GM12878 (cell line): ENCODE measurements at regions not wholly inside any gene's neighbourhood (a gene's known extent, or its start where the extent isn't known, plus 50 kb on each side); places are given as distances from the start of the nearest gene placed in this dataset.

ENCODE experiments used
- ATAC-seq: fragments of 200-7000 bp; cut with Tn5 transposase; 3 replicates; pipeline ENCODE4 v1.9.1; 2020; ENCODE audit warnings: mild to moderate bottlenecking, moderate library complexity
- BruUV-seq: library from RNA; stranded (reverse); fragments of 400-500 nt; replicated peaks from 2 replicates; lab custom pipeline; 2021; lab: Mats Ljungman, UMichigan
- CTCF ChIA-PET: fragments of 300-600 bp; sonication (Branson Sonifier 250); formaldehyde crosslinking; extraction: SDS; loops from one replicate; lab custom pipeline; 2021; ENCODE audit warnings: inconsistent platforms; lab: Yijun Ruan, JAX
- POLR2A ChIA-PET: fragments of 350-600 bp; formaldehyde crosslinking; extraction: SDS; loops from one replicate; lab custom pipeline; 2021; ENCODE audit warnings: inconsistent platforms; lab: Charles Lee
- RAD21 ChIA-PET: fragments of 300-600 bp; sonication (Branson Sonifier 250); formaldehyde crosslinking; loops from one replicate; lab custom pipeline; 2023; ENCODE audit warnings: antibody characterized with exemption; ENCODE audit not compliant: unreplicated experiment; lab: Charles Lee
- SMC1A ChIA-PET: fragments of 300-600 bp; sonication (Branson Sonifier 250); formaldehyde crosslinking; loops from one replicate; lab custom pipeline; 2023; ENCODE audit not compliant: unreplicated experiment, uncharacterized antibody; lab: Charles Lee
- DNase-seq: peaks from one replicate; pipeline ENCODE4 v3.0.0-alpha.2; 2011; ENCODE audit warnings: low read depth, low spot score
- FAIRE-seq: peaks from 3 replicates; lab custom pipeline; 2011; peaks lifted over from hg19 to GRCh38; lab: Jason Lieb, UNC
- H2AFZ ChIP-seq: 2 replicates; pipeline ENCODE4 v1.6.0; 2011; ENCODE audit warnings: low read depth, low read length, control low read depth; ENCODE audit not compliant: control insufficient read depth
- H3K27ac ChIP-seq: 2 replicates; pipeline ENCODE4 v1.5.1; 2011; ENCODE audit warnings: control low read depth; ENCODE audit not compliant: control insufficient read depth, insufficient read depth
- H3K27me3 ChIP-seq, 2 experiments: replicated peaks in 1 of 2; 2 replicates each; pipeline versions ENCODE4 v1.6.0 to v1.6.1; 2011; ENCODE audit warnings: low read length in 1 of 2; ENCODE audit not compliant: control insufficient read depth in 2 of 2, insufficient read depth in 2 of 2
- H3K36me3 ChIP-seq, 2 experiments: 2 replicates each; pipeline ENCODE4 v1.5.1; 2011; ENCODE audit warnings: low read length in 1 of 2; ENCODE audit not compliant: control insufficient read depth in 2 of 2, insufficient read depth in 2 of 2
- H3K4me1 ChIP-seq: 2 replicates; pipeline ENCODE4 v1.6.1; 2011; ENCODE audit warnings: mild to moderate bottlenecking, low read length, moderate library complexity, mixed read lengths; ENCODE audit not compliant: control insufficient read depth, insufficient read depth
- H3K4me2 ChIP-seq: 2 replicates; pipeline ENCODE4 v1.6.0; 2011; ENCODE audit warnings: control low read depth; ENCODE audit not compliant: control insufficient read depth, insufficient read depth
- H3K4me3 ChIP-seq: fragments of 200-600 bp; sonication (generic); 2 replicates; pipeline ENCODE4 v1.5.1; 2016
- H3K79me2 ChIP-seq: 2 replicates; pipeline ENCODE4 v1.6.0; 2011; ENCODE audit warnings: low read length; ENCODE audit not compliant: control insufficient read depth, insufficient read depth
- H3K9ac ChIP-seq: 2 replicates; pipeline ENCODE4 v1.8.0; 2011; ENCODE audit warnings: low read length, control low read depth, mixed read lengths; ENCODE audit not compliant: control insufficient read depth, insufficient read depth
- H3K9me3 ChIP-seq: replicated peaks from 3 replicates; pipeline ENCODE4 v1.5.1; 2011; ENCODE audit warnings: mild to moderate bottlenecking, low read length; ENCODE audit not compliant: control insufficient read depth, insufficient read depth
- H4K20me1 ChIP-seq: 2 replicates; pipeline ENCODE4 v1.6.0; 2011; ENCODE audit not compliant: control insufficient read depth, insufficient read depth
- ASH2L ChIP-seq: fragments of 300-600, 200-600 bp; sonication (generic); IDR thresholded peaks from 2 replicates; pipeline ENCODE4 v1.6.1; 2017; ENCODE audit warnings: low read depth, mild to moderate bottlenecking, borderline replicate concordance
- CBX3 ChIP-seq: fragments of 200-600 bp; sonication (generic); IDR thresholded peaks from 2 replicates; pipeline ENCODE4 v1.6.1; 2016; ENCODE audit warnings: low read depth, borderline replicate concordance
- MXI1 ChIP-seq: fragments of 150-350 bp; IDR thresholded peaks from 2 replicates; pipeline ENCODE4 v1.6.1; 2011; ENCODE audit warnings: low read depth, mild to moderate bottlenecking, inconsistent platforms, low read length, improper control_type of control experiment
- USF1 ChIP-seq: IDR thresholded peaks from 2 replicates; pipeline ENCODE4 v1.6.1; 2011; ENCODE audit warnings: borderline replicate concordance, low read depth, mild to moderate bottlenecking, moderate library complexity, mixed read lengths, low read length; ENCODE audit not compliant: insufficient read depth; ENCODE audit errors: extremely low read length
- YY1 ChIP-seq: IDR thresholded peaks from 2 replicates; pipeline ENCODE4 v1.6.1; 2011; ENCODE audit warnings: low read depth, mild to moderate bottlenecking, low read length
- ZNF622 ChIP-seq: fragments of 450-650 bp; IDR thresholded peaks from 2 replicates; pipeline ENCODE4 v1.6.1; 2017; ENCODE audit warnings: mild to moderate bottlenecking, inconsistent platforms
- WGBS: methylation state at CpG from one replicate; pipeline ENCODE4 v1.1.6; 2016; ENCODE audit warnings: low lambda C conversion rate; ENCODE audit not compliant: insufficient replicate concordance, insufficient coverage; ENCODE audit errors: missing lambda C conversion rate; 5-methylcytosine and 5-hydroxymethylcytosine counted together
- in situ Hi-C: fragments of 300-500 bp; cut with MboI; formaldehyde crosslinking; loops from 9 replicates; pipeline ENCODE4 v1.14.3; 2018; ENCODE audit warnings: mixed read lengths
- intact Hi-C: fragments of 100-400 bp; cut with micrococcal nuclease; formaldehyde crosslinking; loops from one replicate; pipeline ENCODE4 v1.14.2; 2022; ENCODE audit not compliant: unreplicated experiment
- TF ChIP-seq, protein P1 (sequence below): fragments of 150-350 bp; IDR thresholded peaks from 2 replicates; pipeline ENCODE4 v1.6.1; 2016; ENCODE audit warnings: low read depth, low read length
- TF ChIP-seq, protein P2 (sequence below): fragments of 450-650 bp; IDR thresholded peaks from 2 replicates; pipeline ENCODE4 v1.6.1; 2016; ENCODE audit warnings: mild to moderate bottlenecking, moderate library complexity, borderline replicate concordance

GRCh38 chr9:86706391-86706790 lies 240.9 kb downstream of the GAS1 start (continued):
- TF ChIP-seq ASH2L = no peak
- TF ChIP-seq, all 136 proteins: peak for 0

DNA sequence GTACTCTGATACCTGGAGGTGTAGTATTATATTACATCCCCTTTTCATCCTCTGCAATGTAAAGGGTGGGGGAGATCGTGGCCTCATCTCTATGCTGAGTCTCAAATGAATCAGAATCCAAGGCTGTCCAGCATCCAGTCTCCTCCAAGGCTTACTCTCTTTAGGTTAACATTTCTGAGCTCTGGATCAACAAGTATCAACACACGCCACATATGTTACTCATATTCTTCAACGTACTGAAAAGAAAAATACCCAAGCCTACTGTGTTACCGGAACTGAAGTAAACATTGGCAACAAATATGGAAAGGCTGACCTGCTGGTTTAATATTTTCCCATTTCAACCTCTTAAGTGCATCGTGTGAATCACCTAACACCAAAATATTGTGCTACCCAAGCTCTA lies 241.8 kb downstream of the GAS1 start:
- ChIA-PET POLR2A (no interaction called here), SMC1A (no interaction called here), RAD21 (no interaction called here), CTCF (interaction anchor here (0.5 kb wide), 1 partner anchor 32 kb away, joined by 3 read pairs; no protein-coding TSS in a partner anchor)
- no peaks in the 10 kb centered on the region for H4K20me1 ChIP-seq
- no peaks in the 10 kb centered on the region for H3K27me3 ChIP-seq
- intact Hi-C loops = no loop called here
- DNase-seq = no peak
- in situ Hi-C loops = no loop called here
- no peak for TF ChIP-seq MXI1
- no peak for TF ChIP-seq USF1
- TF ChIP-seq ZNF622 = no peak
- TF ChIP-seq CBX3 = no peak
- no peak for TF ChIP-seq YY1
- TF ChIP-seq, protein P1, sequence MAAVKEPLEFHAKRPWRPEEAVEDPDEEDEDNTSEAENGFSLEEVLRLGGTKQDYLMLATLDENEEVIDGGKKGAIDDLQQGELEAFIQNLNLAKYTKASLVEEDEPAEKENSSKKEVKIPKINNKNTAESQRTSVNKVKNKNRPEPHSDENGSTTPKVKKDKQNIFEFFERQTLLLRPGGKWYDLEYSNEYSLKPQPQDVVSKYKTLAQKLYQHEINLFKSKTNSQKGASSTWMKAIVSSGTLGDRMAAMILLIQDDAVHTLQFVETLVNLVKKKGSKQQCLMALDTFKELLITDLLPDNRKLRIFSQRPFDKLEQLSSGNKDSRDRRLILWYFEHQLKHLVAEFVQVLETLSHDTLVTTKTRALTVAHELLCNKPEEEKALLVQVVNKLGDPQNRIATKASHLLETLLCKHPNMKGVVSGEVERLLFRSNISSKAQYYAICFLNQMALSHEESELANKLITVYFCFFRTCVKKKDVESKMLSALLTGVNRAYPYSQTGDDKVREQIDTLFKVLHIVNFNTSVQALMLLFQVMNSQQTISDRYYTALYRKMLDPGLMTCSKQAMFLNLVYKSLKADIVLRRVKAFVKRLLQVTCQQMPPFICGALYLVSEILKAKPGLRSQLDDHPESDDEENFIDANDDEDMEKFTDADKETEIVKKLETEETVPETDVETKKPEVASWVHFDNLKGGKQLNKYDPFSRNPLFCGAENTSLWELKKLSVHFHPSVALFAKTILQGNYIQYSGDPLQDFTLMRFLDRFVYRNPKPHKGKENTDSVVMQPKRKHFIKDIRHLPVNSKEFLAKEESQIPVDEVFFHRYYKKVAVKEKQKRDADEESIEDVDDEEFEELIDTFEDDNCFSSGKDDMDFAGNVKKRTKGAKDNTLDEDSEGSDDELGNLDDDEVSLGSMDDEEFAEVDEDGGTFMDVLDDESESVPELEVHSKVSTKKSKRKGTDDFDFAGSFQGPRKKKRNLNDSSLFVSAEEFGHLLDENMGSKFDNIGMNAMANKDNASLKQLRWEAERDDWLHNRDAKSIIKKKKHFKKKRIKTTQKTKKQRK = no peak
- TF ChIP-seq, protein P2, sequence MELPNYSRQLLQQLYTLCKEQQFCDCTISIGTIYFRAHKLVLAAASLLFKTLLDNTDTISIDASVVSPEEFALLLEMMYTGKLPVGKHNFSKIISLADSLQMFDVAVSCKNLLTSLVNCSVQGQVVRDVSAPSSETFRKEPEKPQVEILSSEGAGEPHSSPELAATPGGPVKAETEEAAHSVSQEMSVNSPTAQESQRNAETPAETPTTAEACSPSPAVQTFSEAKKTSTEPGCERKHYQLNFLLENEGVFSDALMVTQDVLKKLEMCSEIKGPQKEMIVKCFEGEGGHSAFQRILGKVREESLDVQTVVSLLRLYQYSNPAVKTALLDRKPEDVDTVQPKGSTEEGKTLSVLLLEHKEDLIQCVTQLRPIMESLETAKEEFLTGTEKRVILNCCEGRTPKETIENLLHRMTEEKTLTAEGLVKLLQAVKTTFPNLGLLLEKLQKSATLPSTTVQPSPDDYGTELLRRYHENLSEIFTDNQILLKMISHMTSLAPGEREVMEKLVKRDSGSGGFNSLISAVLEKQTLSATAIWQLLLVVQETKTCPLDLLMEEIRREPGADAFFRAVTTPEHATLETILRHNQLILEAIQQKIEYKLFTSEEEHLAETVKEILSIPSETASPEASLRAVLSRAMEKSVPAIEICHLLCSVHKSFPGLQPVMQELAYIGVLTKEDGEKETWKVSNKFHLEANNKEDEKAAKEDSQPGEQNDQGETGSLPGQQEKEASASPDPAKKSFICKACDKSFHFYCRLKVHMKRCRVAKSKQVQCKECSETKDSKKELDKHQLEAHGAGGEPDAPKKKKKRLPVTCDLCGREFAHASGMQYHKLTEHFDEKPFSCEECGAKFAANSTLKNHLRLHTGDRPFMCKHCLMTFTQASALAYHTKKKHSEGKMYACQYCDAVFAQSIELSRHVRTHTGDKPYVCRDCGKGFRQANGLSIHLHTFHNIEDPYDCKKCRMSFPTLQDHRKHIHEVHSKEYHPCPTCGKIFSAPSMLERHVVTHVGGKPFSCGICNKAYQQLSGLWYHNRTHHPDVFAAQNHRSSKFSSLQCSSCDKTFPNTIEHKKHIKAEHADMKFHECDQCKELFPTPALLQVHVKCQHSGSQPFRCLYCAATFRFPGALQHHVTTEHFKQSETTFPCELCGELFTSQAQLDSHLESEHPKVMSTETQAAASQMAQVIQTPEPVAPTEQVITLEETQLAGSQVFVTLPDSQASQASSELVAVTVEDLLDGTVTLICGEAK = no peak
- H2AFZ ChIP-seq = no peak overlapping the region
- 11% methylated on average over 5 of the region's 5 CpGs for WGBS
- no peaks in the 10 kb centered on the region for H3K9me3 ChIP-seq
- H3K79me2 ChIP-seq = no peaks in the 10 kb centered on the region
- H3K9ac ChIP-seq = no peak overlapping the region
- FAIRE-seq = no peak
- ATAC-seq = no peak
- H3K4me3 ChIP-seq = no peak overlapping the region
- no peak overlapping the region for H3K27ac ChIP-seq
- BruUV-seq = no TSS peak
- H3K4me2 ChIP-seq = no peak overlapping the region
- no peaks in the 10 kb centered on the region for H3K4me1 ChIP-seq
- H3K36me3 ChIP-seq = no peaks in the 10 kb centered on the region
